GM21367 (cell line): ENCODE measurements at regions not wholly inside any gene's neighbourhood (a gene's known extent, or its start where the extent isn't known, plus 50 kb on each side); places are given as distances from the start of the nearest gene placed in this dataset.

Experiments used
- ATAC-seq: cut with Tn5 transposase; IDR thresholded peaks from one replicate; pipeline ENCODE4 v1.9.1; 2021; ENCODE audit not compliant: unreplicated experiment

DNA sequence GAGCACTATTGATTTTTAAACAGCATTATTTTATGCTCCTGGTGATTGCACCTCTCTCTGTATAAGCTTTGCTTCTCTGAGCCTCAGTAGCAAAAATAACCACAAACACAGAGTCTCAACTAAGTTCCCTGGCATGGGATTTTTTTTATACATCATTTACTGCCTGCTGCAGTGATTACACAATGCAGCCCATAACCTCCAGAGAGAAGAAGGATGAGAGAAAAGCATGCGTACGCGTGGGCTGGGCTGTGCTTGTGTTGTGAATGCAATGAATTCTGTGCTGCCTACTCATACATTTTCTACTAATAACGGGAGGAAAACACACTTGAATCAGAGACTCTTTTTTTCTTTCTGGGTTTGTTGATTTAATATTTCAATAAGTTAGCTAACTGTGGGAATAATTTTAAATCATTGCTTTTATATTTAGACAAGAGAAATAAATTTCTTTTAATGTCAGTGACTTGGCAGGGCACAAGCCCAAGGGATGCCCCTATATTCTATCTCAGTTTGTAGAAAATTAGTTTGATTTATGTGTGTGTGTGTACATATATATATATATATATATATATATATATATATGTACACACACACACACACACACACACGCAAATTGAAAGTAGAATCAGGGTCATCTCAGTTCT, 351.5 kb downstream of the MED10 start:
- ATAC-seq = no peak

DNA sequence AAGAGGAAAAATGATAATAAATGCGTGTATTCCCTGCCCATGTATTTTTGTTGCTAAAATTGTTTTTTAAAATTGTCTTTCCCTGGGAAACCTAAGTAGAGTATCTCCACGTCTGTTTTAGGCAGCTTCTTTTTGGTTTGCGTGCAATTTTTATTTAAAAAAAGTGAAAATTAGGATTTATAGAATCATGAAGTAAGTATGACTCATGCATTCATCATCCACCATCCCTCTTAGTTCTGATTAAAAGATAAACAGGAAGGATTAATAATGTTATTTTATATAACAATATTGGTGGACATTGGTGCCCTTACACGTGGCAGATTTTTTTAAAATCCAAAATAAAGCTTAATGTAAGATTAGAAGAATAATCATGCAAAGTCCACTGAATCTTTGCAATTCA, 358.7 kb downstream of the MED10 start:
- ATAC-seq = no peak

DNA sequence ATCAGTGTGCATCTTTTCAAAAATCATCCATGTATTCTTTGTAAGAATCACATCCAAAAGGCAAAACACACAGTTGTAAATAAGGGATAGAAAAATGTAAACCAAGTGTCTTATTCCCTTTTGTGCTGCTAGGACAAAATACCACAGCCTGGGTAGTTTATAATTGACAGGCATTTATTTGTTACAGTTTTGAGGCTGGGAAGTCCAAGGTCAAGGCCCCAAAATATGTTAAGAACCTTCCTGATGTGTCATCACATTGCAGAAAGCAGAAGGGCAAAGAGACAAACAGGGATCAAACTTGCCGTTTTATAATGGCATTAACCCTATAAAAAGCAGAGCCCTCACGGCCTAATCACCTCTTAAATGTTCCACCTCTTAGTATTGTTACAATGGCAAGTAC, 364.8 kb downstream of the MED10 start:
- ATAC-seq = no peak

DNA sequence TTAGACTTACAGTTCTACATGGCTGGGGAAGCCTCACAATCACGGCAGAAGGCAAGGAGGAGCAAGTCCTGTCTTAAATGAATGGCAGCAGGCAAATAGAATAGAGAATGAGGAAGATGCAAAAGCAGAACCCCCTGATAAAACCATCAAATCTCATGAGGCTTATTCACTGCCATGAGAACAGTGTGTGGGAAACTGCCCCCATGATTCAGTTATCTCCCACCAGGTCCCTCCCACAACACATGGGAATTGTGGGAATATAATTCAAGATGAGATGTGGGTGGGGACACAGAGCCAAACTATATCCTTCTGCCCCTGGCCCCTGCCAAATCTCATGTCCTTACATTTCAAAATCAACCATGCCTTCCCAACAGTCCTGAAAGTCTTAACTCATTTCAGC, 367.1 kb downstream of the MED10 start:
- ATAC-seq = no peak

DNA sequence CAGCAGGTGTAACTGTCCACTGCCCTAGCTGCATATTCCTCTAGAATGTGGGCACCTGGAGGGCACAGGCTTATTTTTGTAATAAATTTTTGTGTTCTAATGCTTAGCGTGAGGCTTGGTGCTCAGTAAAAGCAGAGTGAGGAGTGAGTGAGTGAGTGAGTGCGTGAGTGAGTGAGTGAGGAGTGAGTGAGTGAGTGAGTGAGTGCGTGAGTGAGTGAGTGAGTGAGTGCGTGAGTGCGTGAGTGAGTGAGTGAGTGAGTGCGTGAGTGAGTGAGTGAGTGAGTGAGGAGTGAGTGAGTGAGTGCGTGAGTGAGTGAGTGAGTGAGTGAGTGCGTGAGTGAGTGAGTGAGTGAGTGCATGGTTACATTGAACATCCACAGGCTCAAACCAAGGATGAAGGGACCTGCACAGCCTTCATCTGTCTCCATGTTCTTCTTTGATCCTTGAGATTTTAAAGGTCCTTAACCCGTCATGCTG, 371.5 kb downstream of the MED10 start:
- ATAC-seq = no peak

DNA sequence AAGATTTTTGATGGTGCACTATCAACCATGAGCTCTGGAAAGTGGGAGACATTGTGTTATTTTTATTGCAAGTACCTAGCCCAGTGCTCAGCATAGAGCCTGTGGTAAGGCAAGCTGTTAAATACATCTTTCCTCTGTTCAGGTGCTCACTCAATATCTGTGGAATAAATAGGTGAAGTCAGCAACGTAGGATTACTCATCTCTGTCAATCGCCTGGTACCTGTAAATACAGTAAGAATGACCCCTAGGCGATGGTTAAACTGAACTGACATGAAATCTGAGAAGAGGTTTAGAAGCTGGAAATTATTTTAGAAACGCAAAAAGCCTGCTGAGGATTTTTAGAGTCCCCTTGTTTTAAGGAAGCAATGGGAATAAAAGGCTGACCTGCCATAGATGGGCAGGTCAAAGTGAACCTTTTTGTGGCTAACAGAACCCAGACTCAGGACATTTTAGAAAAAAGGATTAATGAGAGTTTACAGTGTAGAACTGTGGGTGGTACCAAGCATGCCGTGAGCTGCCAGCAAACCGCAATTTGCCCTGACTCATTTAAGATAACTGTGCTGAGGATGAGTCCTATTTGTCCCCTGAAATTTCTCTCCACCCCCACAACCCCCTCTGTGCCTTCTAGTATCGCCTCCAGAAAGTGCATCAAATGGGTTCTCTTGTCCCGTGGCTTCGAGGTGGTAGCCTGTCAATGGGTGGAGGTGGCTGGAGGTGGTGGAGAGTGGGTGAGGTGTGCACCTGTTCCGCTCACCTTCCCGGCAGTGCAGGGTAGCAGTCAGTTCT, 375.1 kb downstream of the MED10 start:
- ATAC-seq = no peak

DNA sequence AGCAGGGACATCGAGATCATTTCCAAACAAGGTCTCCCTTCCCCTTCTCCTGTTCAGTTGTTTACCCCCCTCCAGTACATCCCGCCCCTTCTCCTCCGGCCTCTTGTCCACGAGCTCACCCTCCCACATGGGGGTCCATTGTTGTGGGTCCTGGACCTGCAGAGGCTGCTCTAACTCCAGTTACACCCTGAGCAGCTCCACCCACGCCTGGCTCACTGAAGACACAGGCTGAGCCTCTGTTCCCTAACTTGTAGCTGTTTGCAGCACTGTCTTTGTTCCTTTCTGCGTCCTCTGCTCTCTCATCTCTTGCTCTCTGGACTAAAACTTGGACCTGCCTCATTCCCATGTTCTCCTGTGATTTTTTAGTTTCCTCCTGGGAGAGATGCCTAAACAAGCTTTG, 377.5 kb downstream of the MED10 start:
- ATAC-seq = no peak

DNA sequence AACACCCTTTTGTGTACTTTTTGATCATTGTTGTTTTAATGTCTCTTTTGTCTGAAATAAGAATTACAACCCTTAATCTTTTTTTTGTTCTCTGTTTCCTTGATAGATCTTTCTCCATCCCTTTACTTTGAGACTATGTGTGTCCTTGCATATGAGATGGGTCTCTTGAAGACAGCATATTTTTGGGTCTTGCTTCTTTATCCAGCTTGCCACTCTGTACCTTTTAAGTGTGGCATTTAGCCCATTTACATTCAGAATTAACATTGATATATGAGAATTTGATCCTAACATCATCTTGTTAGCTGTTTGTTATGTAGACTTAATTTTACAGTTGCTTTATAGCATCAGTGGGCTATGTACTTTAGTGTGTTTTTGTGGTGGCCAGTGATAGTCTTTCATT, 382.5 kb downstream of the MED10 start:
- ATAC-seq = no peak

DNA sequence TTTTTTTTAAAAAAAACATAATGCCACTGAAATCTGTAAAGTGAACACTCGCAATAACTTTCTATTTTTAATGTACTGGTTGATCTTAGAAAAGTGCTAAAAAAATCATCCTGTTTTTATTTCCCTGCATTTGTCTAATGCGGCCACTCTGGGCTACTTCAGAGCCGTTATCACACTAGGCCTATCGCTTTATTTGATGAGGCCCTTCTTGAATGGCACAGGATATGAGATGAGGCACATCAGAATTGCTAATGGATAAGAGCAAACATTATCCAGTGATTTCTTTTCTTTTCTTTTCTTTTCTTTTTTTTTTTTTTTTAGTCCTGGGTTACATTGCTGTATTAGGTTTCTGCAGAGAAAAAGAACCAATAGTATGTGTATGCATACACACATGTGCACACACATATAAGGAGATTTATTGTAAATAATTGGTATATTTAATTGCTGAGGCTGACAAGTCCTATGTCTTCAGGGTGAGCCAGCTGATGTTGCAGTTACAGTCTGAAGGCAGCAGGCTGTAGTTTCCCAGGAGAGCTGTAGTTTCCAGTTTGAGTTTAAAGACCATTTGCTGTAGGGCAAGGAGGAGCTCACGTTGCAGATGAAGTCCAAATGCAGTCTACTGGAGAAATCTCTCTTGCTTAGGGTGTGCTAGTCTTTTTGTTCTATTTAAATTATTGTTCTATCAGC, 391.7 kb downstream of the MED10 start:
- no peak for ATAC-seq

DNA sequence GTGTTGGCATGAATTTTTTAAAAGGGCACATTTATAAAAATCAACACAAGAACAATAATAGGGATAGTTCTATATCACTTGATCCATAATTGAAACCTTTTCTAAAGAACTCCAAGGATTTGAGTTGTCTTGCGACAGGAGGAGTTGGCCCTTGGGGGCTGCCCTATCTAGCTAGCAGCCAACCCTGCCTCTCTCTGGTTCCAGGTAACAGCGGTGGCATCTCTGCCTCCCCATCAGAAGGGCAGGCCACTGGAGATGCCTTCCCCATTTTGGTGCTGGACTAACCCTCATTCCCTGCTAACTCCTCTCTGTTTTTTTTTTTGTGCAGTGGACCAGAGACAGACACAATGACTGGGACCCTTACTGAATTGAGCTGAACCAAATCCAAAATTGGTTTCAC, 393.0 kb downstream of the MED10 start:
- no peak for ATAC-seq

DNA sequence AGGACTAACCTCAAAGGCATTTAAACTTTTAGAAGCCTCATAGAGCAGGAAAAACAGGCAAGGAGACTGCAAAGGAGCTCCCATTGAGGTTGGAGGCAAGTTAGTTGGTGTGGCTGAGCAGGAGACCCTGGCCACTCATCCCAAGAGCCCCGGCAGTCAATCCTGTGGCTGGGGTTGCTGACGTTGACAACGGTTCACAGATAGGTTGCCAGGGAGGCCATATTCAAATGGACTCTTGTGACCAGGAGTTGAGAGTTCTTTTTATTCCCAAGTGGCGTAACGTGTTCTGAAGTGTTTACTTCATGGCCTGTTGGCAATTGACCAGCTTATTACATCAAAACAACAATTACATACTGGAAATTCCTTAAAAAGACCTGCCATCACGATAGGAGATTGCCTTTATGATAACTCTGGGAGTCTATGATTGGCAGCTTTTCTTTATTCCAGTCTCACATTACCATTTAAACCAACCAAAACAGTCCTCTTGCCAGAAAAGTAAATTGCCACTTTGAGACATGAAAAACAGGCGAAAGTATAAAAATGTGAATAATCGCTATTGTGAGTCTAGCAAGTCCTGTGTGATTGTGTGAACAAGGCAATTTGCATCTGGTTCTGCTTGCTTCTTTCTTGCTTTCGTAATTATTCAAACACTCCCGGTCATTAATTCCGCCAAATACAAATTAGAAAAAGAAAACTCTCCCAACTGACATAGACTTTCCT, 394.9 kb downstream of the MED10 start:
- ATAC-seq = no peak

DNA sequence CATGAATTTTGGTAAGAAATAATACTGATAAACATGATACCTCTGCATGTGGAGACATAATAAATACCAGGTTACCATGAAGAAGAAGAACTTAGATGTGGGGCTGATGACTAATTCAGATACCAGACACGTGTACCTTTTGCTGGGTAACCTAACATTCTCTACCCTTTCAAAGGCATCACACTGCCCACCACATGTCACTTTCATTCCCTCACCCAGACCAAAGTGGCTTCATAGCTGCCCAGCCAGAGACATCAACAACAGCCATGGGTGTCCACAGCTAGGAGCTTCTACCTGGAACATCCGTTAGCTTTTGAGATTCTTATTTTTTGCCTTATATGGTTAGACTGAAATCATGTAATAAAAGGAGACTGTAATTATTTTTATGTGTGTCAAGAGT, 396.8 kb downstream of the MED10 start:
- no peak for ATAC-seq

DNA sequence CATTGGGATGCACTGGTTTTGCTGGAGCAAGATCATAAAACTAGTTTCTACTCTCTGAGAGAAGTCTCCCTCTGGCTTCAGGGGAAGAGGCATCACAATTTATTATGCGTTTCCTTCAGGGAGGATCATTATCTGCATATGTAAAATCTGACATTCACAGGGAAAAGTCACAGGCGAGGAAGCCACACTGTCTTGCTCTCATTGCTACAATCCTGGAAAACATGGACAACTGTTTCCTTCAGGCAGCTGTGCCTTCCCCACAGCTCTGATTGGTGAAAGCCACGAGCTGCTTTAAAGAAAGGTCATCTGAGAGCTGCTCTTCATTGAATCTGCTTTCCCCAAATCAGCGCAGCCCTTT, 397.8 kb downstream of the MED10 start:
- no peak for ATAC-seq

DNA sequence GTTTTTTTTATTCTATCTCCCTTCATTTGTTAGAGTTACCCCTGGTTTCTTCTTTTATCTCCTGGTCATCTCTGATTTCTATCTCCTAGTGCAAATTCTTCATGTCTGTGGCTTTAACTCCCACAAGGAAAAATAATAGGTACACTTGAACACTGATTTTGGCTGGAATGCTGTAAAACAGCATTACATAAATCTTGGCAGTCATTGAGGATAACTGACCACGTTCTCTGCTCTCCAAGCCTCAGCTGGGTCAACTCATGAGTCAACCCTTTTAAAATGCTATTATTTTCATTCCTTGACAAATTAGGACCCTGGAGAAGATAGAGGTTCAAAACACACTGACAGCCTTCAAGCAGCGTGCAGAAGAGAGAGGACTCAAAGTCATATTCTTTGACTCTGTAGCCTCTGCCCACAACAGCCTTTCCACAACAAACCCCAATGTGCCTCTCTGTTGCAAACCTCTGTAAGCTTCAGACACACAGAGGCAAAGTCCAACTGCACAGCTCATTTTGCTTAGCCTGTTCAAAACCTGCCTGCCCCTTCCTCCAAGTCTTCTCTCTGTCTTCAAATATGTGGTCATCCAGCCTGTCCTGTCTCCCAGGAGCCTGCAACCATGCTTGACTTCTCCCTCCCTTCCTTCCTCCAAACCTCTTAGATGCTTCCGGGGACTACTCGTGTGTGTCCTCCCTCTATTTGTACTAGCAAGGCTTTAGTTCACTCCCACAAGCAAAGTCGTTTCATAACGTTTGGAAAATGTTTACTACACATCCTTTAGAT, 398.4 kb downstream of the MED10 start:
- ATAC-seq = no peak

DNA sequence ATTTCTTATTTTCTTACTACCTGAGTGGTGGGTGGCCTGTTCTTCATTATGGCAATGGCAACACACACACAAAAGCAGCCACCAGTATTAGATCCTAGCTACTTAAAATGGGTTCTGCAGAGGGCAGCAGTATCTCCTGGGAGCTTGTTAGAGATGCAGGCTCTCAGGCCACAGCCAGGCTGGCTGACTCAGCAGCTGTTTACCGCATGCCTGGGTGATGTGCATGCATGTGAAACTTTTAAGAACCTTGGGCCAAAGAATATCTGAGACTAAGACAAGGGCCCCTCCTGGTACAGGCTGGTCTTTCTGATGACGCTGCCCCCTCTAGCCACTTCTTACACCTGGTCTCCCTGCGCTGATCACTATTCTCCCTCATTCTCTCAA, 399.0 kb downstream of the MED10 start:
- ATAC-seq = no peak

DNA sequence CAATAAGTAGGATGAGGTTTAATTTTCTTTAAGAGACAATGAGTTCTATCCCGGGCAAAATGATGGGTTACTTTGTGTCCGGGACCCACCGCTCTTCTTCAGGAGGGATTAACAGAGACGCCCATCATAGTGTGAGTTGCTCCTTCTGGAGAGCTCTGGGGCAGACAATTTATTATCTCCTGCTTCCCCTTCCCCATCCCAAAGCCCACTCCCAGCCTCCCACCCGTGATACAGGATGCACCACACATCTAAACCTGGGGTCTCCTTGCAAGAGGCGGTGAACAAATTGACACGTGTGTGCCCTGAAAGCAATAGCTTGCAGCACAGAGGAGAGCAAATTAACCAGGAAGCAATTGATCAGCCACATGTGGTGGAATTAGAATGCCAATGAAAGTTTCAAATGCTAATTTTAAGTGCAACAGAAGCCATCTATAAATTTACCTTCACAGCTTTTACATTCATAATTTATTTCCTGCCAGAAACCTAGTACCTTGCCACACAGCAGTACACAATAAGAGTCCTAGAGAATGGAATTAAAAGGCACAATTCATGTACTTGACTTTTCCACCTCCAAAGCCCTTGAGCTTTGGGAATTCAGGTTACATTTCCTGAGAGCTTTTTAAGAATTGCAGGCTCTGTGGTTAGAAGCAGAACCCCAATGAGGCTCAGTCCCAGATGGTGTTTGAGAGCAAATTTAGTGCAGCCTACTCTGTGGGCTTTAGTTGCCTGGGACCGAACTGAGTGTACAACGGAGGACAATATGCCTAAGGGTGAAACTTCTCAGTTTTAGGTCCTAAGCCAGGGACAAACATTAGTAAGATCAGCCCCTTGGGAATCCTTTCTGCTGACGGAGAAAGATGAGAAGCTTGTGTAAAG, 399.6 kb downstream of the MED10 start:
- ATAC-seq = no peak

DNA sequence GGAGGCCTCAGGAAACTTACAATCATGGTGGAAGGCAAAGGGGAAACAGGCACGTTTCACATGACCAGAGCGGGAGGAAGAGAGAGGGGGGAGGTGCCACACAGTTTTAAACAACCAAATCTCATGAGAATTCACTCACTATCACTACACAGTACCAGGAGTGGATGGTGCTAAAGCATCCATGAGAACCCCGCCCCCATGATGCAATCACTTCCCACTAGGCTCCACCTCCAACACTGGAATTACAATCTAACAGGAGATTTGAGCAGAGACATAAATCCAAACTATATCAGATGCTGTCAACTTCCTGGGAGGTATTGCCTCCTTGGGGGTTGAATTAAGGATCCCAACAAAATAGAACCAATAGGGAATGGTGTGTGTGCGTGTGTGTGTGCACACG, 407.1 kb downstream of the MED10 start:
- ATAC-seq = no peak

DNA sequence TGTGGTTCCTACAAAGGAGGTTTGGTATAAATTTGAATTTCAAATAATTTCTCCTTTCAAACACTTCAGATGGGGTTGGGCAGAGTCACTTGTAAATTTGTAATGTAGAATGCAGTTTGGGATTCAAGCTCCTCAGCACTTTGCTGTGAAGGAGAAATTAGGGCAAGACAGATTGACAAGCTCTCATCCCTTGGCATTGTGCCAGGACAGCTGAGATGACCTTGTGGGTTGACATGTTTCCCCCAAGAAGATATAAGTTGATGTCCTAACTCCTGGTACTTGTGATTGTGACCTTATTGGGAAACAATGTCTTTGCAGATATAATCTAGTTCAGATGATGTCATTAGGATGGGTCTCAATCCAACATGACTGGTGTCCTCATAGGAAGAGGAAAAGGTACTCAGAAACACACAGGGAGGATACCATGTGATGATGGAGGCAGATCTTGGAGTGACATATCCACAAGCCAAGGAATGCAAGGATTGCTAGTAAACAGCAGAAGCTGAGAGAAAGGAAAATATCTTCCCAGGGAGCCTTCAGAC, 408.3 kb downstream of the MED10 start:
- ATAC-seq = no peak

DNA sequence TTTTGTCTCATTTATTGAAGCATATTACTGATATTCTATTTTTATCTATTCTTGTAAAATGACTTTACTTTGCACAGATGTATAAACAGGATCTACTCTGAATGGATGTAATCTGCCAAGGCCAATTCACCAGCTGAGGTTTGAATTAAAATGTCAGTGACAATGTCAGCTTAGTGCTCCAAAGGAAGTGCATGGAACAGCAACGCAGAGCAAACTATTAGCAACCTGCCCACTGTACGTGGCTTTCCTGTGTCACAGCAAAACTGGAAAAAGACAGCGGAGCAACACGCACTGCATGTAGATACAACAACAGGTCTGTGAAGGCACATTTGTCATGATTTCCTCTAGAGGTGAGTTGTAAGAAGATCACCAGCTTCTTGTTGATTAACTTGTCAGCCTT, 409.4 kb downstream of the MED10 start:
- ATAC-seq = no peak

DNA sequence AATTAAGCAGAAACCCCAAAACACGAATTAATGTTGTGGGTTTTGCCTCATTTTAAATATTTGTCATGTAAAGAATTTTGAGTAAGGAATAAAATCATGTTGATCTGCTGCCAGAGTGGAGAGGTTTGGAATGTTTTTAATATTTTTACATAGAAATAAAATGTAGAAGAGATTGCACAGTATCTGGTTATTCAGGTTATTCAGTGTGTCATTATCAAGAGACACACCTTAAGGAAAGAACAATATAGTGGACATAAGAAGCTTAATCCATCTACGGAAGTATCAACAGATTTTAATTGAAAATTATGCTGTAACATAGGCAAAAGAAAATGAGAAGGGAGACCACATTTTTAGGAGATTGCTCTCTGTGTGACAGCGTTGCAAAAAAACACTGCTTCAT, 410.4 kb downstream of the MED10 start:
- no peak for ATAC-seq
